Fibroblast of the aortic adventitia (primary cell): ENCODE measurements at regions not wholly inside any gene's neighbourhood (a gene's known extent, or its start where the extent isn't known, plus 50 kb on each side); places are given as distances from the start of the nearest gene placed in this dataset.
A peak's percentile ranks its signal among the peaks of the same experiment; 100 is the strongest.

Source experiments
- DNase-seq: peaks from one replicate; pipeline ENCODE4 v3.0.0-alpha.2; 2010; ENCODE audit warnings: low read depth
- H3K4me3 ChIP-seq: 2 replicates; pipeline ENCODE4 v1.5.1; 2011; ENCODE audit warnings: low read depth, mild to moderate bottlenecking, control low read depth, low read length, moderate library complexity
- TF ChIP-seq, protein P1 (sequence below): IDR thresholded peaks from 2 replicates; pipeline ENCODE4 v1.5.1; 2011; ENCODE audit warnings: mild to moderate bottlenecking, low read length, control low read depth, inconsistent platforms; ENCODE audit not compliant: insufficient read depth

DNA sequence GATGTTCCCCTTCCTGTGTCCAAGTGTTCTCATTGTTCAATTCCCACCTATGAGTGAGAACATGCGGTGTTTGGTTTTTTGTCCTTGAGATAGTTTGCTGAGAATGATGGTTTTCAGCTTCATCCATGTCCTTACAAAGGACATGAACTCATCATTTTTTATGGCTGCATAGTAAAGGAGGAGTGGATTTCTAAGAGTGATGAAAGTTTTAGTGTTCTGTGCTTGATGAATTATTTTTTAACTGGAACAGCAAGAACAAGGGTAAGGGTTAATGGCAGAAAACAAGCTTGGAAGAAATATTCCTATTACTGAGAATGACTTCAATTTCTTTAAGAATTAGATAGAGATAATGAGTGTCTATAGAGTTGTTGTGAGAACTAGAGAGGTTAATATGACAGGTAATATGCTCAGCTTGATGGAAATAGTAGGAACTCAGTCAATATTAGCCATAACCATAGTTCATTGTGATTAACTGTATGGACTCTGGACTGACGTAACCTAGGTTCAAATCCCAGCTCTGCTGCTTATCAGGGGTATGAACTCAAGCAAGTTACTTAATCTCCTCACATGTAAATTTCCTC, 190.0 kb downstream of the RPS12 start:
- no peak overlapping the region for H3K4me3 ChIP-seq
- TF ChIP-seq, protein P1, sequence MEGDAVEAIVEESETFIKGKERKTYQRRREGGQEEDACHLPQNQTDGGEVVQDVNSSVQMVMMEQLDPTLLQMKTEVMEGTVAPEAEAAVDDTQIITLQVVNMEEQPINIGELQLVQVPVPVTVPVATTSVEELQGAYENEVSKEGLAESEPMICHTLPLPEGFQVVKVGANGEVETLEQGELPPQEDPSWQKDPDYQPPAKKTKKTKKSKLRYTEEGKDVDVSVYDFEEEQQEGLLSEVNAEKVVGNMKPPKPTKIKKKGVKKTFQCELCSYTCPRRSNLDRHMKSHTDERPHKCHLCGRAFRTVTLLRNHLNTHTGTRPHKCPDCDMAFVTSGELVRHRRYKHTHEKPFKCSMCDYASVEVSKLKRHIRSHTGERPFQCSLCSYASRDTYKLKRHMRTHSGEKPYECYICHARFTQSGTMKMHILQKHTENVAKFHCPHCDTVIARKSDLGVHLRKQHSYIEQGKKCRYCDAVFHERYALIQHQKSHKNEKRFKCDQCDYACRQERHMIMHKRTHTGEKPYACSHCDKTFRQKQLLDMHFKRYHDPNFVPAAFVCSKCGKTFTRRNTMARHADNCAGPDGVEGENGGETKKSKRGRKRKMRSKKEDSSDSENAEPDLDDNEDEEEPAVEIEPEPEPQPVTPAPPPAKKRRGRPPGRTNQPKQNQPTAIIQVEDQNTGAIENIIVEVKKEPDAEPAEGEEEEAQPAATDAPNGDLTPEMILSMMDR, result no peak
- no peak for DNase-seq

- no peak overlapping the region for H3K4me3 ChIP-seq
- DNase-seq, result no peak
- TF ChIP-seq, protein P1, result no peak
Observed at GRCh38 chr6:133012774-133013173, 198.4 kb downstream of the RPS12 start.

GRCh38 chr6:133016631-133017030, 202.3 kb downstream of the RPS12 start:
- TF ChIP-seq, protein P1, result no peak
- H3K4me3 ChIP-seq, result no peak overlapping the region
- no peak for DNase-seq

DNA sequence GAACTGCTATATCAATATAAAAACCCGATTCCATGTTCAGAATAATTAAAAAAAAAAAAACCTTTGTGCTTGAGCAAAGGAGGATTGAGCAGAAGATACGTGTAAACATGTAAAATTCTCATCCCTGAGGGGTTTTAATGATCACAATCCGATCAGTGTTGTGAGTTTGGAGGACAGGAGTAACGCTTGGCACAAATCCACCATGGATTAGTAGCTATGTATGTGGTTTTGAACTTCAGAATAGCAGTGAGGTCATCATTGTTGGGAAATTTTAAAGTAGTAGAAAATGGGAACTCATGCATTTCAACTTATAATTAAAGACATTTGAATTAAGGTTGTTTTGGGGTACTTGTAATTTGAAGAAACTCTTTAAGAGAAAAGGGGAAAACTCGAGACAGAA, 203.2 kb downstream of the RPS12 start:
- DNase-seq, result peak; percentile 3
- H3K4me3 ChIP-seq, result no peak overlapping the region
- TF ChIP-seq, protein P1, result no peak

GRCh38 chr6:133026705-133027104, 212.3 kb downstream of the RPS12 start:
- no peak for DNase-seq
- TF ChIP-seq, protein P1, result no peak
- no peak overlapping the region for H3K4me3 ChIP-seq

DNA sequence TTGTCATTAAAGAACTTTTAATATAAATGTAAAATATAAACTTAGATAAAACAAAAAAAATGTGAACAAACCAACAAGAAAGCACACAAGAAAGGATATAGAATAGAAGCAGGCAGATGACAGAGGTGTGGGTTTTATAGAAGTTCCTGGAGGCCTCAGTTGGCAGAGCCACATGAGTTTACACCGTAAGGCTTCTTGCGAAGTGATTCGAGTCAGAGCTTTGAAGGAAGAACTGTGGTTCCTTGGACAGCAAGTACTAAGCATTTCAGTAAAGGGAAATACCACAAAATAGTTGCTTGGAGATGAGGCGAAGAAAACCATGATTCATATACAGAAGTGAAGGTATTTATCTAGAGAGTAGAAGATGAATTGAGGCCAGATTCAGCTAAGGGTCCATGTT, 207.9 kb upstream of the EYA4 start:
- TF ChIP-seq, protein P1, result no peak
- no peak for DNase-seq
- no peak overlapping the region for H3K4me3 ChIP-seq
